Gastrocnemius medialis (tissue), 4 donors: ENCODE measurements at regions not wholly inside any gene's neighbourhood (a gene's known extent, or its start where the extent isn't known, plus 50 kb on each side); places are given as distances from the start of the nearest gene placed in this dataset.

ENCODE experiments used
- POLR2A ChIP-seq, 2 donors: fragments of 450-650 bp; IDR thresholded peaks; one replicate each; pipeline ENCODE4 v1.6.1; 2017; ENCODE audit warnings: antibody characterized with exemption in 2 of 2, mild to moderate bottlenecking in 2 of 2, moderate library complexity in 2 of 2
- TF ChIP-seq, protein P1 (sequence below), 5 experiments: fragments of 450-650 bp in 3 of 5; fragments of 200-600 bp in 2 of 5; sonication (generic) in 2 of 5; IDR thresholded peaks in 4 of 5; conservative IDR thresholded peaks in 1 of 5; 1 replicate in 4 of 5; 2 replicates in 1 of 5; pipeline ENCODE4 v1.5.1; 2016 to 2019; ENCODE audit warnings: antibody characterized with exemption in 5 of 5, mild to moderate bottlenecking in 3 of 5, moderate library complexity in 3 of 5

DNA sequence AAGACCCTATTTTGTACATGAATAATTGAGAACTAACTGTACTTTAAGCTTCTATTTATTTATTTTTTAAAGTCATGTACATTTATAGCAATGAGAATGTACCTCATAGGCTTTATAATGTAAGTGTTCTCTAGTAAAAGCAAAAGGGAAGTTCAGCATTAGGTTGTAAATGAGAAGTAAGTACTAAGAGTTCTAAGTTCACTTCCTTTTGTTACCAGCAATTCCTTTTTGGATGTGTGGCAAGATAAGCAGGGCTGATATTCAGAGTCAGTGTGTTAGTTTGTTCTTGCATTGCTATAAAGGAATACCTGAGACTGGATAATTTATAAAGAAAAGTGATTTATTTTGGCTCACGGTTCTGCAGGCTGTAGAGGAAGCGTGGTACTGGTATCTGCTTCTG, 54.0 kb upstream of the CCN2 start:
- TF ChIP-seq, protein P1, sequence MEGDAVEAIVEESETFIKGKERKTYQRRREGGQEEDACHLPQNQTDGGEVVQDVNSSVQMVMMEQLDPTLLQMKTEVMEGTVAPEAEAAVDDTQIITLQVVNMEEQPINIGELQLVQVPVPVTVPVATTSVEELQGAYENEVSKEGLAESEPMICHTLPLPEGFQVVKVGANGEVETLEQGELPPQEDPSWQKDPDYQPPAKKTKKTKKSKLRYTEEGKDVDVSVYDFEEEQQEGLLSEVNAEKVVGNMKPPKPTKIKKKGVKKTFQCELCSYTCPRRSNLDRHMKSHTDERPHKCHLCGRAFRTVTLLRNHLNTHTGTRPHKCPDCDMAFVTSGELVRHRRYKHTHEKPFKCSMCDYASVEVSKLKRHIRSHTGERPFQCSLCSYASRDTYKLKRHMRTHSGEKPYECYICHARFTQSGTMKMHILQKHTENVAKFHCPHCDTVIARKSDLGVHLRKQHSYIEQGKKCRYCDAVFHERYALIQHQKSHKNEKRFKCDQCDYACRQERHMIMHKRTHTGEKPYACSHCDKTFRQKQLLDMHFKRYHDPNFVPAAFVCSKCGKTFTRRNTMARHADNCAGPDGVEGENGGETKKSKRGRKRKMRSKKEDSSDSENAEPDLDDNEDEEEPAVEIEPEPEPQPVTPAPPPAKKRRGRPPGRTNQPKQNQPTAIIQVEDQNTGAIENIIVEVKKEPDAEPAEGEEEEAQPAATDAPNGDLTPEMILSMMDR (IDR thresholded peaks at IDR 0.05 in 4 of 5, conservative IDR thresholded peaks at IDR 0.05 in 1 of 5) = no peak
- no peak for TF ChIP-seq POLR2A (IDR thresholded peaks at IDR 0.05)
